ENCODE measurements at regions not wholly inside any gene's neighbourhood (a gene's known extent, or its start where the extent isn't known, plus 50 kb on each side); places are given as distances from the start of the nearest gene placed in this dataset.
A peak's percentile ranks its signal among the peaks of the same experiment; 100 is the strongest.

DNA sequence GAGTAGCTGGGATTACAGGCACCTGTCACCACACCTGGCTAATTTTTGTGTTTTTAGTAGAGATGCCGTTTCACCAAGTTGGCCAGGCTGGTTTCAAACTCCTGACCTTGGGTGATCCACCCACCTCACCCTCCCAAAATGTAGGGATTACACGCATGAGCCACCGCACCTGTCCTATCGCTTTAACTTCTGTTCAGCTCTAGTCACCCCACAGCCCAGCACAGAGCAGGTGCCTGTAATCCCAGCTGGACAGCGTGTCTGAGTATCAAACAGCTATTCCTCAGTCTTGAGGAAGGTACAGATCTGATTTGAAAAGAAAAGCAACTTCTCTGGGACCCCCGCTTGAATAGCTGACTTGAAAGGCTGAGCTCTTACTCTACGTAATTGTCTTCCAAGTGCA lies 149.1 kb downstream of the CTTN start:
- Histone ChIP-seq H2BK5ac (ENCODE audit: insufficient read length, low read length) (no peak overlapping the region), H4K8ac (replicated peaks; ENCODE audit: insufficient read length, low read depth, low read length) (no peak overlapping the region), H3T11ph (ENCODE audit: low read length) (no peak overlapping the region), H3K4me2 (ENCODE audit: insufficient read depth, insufficient read length, low read length) (no peak overlapping the region), H3K9me3 (ENCODE audit: control insufficient read depth, low read depth, low read length) (no peaks in the 10 kb centered on the region), H3K79me1 (ENCODE audit: insufficient read depth, low read depth, low read length, poor library complexity, severe bottlenecking) (no peaks in the 10 kb centered on the region), H2BK12ac (ENCODE audit: insufficient read length, low read depth, low read length) (no peak overlapping the region), H2BK15ac (ENCODE audit: low read depth, low read length) (no peak overlapping the region), H3K23ac (ENCODE audit: insufficient read length, low read depth, low read length) (no peak overlapping the region), H2AK5ac (ENCODE audit: insufficient read length, low read length) (no peak overlapping the region), H2BK120ac (ENCODE audit: low read depth, low read length, poor library complexity, severe bottlenecking) (no peak overlapping the region), H3K23me2 (ENCODE audit: insufficient read length, low read depth, low read length, poor library complexity, severe bottlenecking) (no peaks in the 10 kb centered on the region), H3K14ac (ENCODE audit: insufficient read depth, low read length) (no peak overlapping the region; the same call in 1 of the 2 replicates), H4K5ac (ENCODE audit: insufficient read length, low read depth, low read length) (no peak overlapping the region), H2BK20ac (ENCODE audit: low read depth, low read length, poor library complexity, severe bottlenecking) (no peak overlapping the region), H3K56ac (ENCODE audit: insufficient read length, low read depth, low read length) (no peak overlapping the region), H4K20me1 (ENCODE audit: control insufficient read depth, insufficient read depth, insufficient read length) (no peaks in the 10 kb centered on the region), H2AFZ (ENCODE audit: low read length) (no peak overlapping the region), H3K18ac (ENCODE audit: insufficient read length, low read depth, low read length) (no peak overlapping the region), H3K27ac (ENCODE audit: insufficient read length, low read depth, low read length) (no peak overlapping the region), H3K4me1 (ENCODE audit: insufficient read depth, low read length) (peaks cover 15% of the 10 kb centered on the region; the same call in 1 of the 2 replicates), H3K79me2 (ENCODE audit: insufficient read depth, low read length) (no peaks in the 10 kb centered on the region), H3K9ac (ENCODE audit: extremely low read depth, insufficient read length, low read length) (no peak overlapping the region), H4K91ac (ENCODE audit: insufficient read length, low read depth, low read length) (no peak overlapping the region), H3K27me3 (ENCODE audit: insufficient read depth, low read length) (no peaks in the 10 kb centered on the region), H3K4ac (ENCODE audit: low read depth, low read length) (no peak overlapping the region)
- no peak for DNase-seq
- Mint-ChIP-seq H3K27ac (0 out of 7 replicates have a peak overlapping the region, but pooled peaks of 1 of the 3 experiments have one; percentile 44), H3K27me3 (ENCODE audit: low read depth) (no peaks in the 10 kb centered on the region), H3K4me1 (peaks cover 44% of the 10 kb centered on the region in 2 experiments), H3K9me3 (no peaks in the 10 kb centered on the region), H3K4me3 (no peak overlapping the region), H3K36me3 (ENCODE audit: insufficient read depth in 1 of 3, low read depth in 3 of 3) (no peaks in the 10 kb centered on the region)
- WGBS (ENCODE audit: extremely low coverage, insufficient read length, low lambda C conversion rate) = no CpG with 5 or more reads among the region's 7 CpGs
- TF ChIP-seq CTCF (conservative IDR thresholded peaks at IDR 0.05) = no peak
